NCI-H2196 treated with DMSO at 0.1 percent for 48 hours (cell line): ENCODE measurements at regions not wholly inside any gene's neighbourhood (a gene's known extent, or its start where the extent isn't known, plus 50 kb on each side); places are given as distances from the start of the nearest gene placed in this dataset.
"Not testable (repeated sequence)": the region's sequence is repeated elsewhere in the genome, so short reads cannot be mapped to it uniquely, and the experiment has no call there.

Experiments
- DNase-seq: peaks from one replicate; lab custom pipeline; 2025; ENCODE audit not compliant: unreplicated experiment; lab: John Stamatoyannopoulos, UW

GRCh38 chr4:23413631-23414030, 476.2 kb downstream of the PPARGC1A start:
- no peak for DNase-seq

- no peak for DNase-seq
Observed at GRCh38 chr4:23412701-23413100, 477.1 kb downstream of the PPARGC1A start.

GRCh38 chr4:23408913-23409312, 480.9 kb downstream of the PPARGC1A start:
- DNase-seq = not testable (repeated sequence)

GRCh38 chr4:23401572-23401971, 488.3 kb downstream of the PPARGC1A start:
- no peak for DNase-seq

GRCh38 chr4:23392860-23393458, 496.9 kb downstream of the PPARGC1A start:
- no peak for DNase-seq

GRCh38 chr4:23390246-23390645, 499.6 kb downstream of the PPARGC1A start:
- DNase-seq = no peak

GRCh38 chr4:23388699-23389395, 501.0 kb downstream of the PPARGC1A start:
- no peak for DNase-seq

- DNase-seq = no peak
Observed at GRCh38 chr4:23388255-23388654, 501.6 kb downstream of the PPARGC1A start.

GRCh38 chr4:23384741-23385140, 505.1 kb downstream of the PPARGC1A start:
- no peak for DNase-seq

- DNase-seq = no peak
Observed at GRCh38 chr4:23382879-23383278, 507.0 kb downstream of the PPARGC1A start.

GRCh38 chr4:23374259-23374658, 515.6 kb downstream of the PPARGC1A start:
- no peak for DNase-seq

GRCh38 chr4:23373261-23373660, 516.6 kb downstream of the PPARGC1A start:
- DNase-seq = no peak

GRCh38 chr4:23371533-23371932, 518.3 kb downstream of the PPARGC1A start:
- DNase-seq = no peak

- DNase-seq = no peak
Observed at GRCh38 chr4:23369331-23369730, 520.5 kb downstream of the PPARGC1A start.

GRCh38 chr4:23368081-23368697, 521.7 kb downstream of the PPARGC1A start:
- no peak for DNase-seq

GRCh38 chr4:23366557-23366906, 523.3 kb downstream of the PPARGC1A start:
- no peak for DNase-seq

GRCh38 chr4:23365871-23366556, 523.8 kb downstream of the PPARGC1A start:
- no peak for DNase-seq

- DNase-seq = no peak
Observed at GRCh38 chr4:23365086-23365485, 524.8 kb downstream of the PPARGC1A start.

GRCh38 chr4:23364167-23364566, 525.7 kb downstream of the PPARGC1A start:
- no peak for DNase-seq

GRCh38 chr4:23361453-23361852, 528.4 kb downstream of the PPARGC1A start:
- no peak for DNase-seq

- DNase-seq = no peak
Observed at GRCh38 chr4:23360718-23361117, 529.1 kb downstream of the PPARGC1A start.

- no peak for DNase-seq
Observed at GRCh38 chr4:23355258-23355657, 534.6 kb downstream of the PPARGC1A start.
